GM23338 (cell line): ENCODE measurements at regions not wholly inside any gene's neighbourhood (a gene's known extent, or its start where the extent isn't known, plus 50 kb on each side); places are given as distances from the start of the nearest gene placed in this dataset.
"Not testable (repeated sequence)": the region's sequence is repeated elsewhere in the genome, so short reads cannot be mapped to it uniquely, and the experiment has no call there.

Experiments
- EZH2 ChIP-seq: fragments of 200-600 bp; sonication (generic); IDR thresholded peaks from one replicate; pipeline ENCODE4 v1.8.0; 2017; ENCODE audit warnings: antibody characterized with exemption, mild to moderate bottlenecking, low read depth; ENCODE audit not compliant: unreplicated experiment
- EZH2phosphoT487 ChIP-seq: fragments of 200-600 bp; sonication (generic); IDR thresholded peaks from one replicate; pipeline ENCODE4 v1.8.1; 2018; ENCODE audit warnings: antibody characterized with exemption; ENCODE audit not compliant: unreplicated experiment
- POLR2AphosphoS5 ChIP-seq: IDR thresholded peaks from 2 replicates; pipeline ENCODE4 v1.6.1; 2016; ENCODE audit warnings: antibody characterized with exemption, low read depth
- ZNF331 ChIP-seq: fragments of 250-450 bp; sonication (Bioruptor Pico); IDR thresholded peaks from 2 replicates; pipeline ENCODE4 v1.5.0; 2020; ENCODE audit warnings: low read depth, mild to moderate bottlenecking, moderate library complexity
- TF ChIP-seq, protein P1 (sequence below), 2 experiments: fragments of 200-600 bp in 1 of 2; sonication (generic) in 1 of 2; conservative IDR thresholded peaks; 2 replicates each; pipeline versions ENCODE4 v1.5.1 to v1.6.1; 2016 to 2017; ENCODE audit warnings: antibody characterized with exemption in 2 of 2, low read depth in 2 of 2, mild to moderate bottlenecking in 2 of 2, moderate library complexity in 1 of 2

DNA sequence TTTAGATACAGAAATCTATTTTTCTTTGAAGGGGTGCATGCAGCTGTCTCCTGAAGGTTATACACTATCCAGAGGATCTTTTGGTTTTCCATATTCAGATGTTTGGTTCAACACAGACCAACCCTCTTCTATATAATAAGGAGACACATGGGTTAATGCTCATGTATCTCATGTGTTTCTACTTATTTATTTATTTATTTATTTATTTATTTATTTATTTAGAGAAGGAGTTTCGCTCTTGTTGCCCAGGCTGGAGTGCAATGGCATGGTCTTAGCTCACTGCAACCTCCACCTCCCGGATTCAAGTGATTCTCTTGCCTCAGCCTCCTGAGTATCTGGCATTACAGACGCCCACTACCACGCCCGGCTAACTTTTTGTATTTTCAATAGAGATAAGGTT lies 263.2 kb upstream of the MBL2 start:
- TF ChIP-seq, protein P1, sequence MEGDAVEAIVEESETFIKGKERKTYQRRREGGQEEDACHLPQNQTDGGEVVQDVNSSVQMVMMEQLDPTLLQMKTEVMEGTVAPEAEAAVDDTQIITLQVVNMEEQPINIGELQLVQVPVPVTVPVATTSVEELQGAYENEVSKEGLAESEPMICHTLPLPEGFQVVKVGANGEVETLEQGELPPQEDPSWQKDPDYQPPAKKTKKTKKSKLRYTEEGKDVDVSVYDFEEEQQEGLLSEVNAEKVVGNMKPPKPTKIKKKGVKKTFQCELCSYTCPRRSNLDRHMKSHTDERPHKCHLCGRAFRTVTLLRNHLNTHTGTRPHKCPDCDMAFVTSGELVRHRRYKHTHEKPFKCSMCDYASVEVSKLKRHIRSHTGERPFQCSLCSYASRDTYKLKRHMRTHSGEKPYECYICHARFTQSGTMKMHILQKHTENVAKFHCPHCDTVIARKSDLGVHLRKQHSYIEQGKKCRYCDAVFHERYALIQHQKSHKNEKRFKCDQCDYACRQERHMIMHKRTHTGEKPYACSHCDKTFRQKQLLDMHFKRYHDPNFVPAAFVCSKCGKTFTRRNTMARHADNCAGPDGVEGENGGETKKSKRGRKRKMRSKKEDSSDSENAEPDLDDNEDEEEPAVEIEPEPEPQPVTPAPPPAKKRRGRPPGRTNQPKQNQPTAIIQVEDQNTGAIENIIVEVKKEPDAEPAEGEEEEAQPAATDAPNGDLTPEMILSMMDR (conservative IDR thresholded peaks at IDR 0.05; ENCODE audit: low read depth in 2 of 2) = not testable (repeated sequence)
- TF ChIP-seq EZH2; POLR2AphosphoS5; ZNF331 (CRISPR knock-in tag); EZH2phosphoT487: not testable (repeated sequence)
